Panc1 (cell line): ENCODE measurements at regions not wholly inside any gene's neighbourhood (a gene's known extent, or its start where the extent isn't known, plus 50 kb on each side); places are given as distances from the start of the nearest gene placed in this dataset.

Experiments
- ATAC-seq: fragments of 200-7000 bp; cut with Tn5 transposase; 2 replicates; pipeline ENCODE4 v1.9.1; 2020; ENCODE audit warnings: mild to moderate bottlenecking, moderate library complexity
- BruUV-seq: library from RNA; stranded (reverse); fragments of 400-500 nt; replicated peaks from 2 replicates; lab custom pipeline; 2021; lab: Mats Ljungman, UMichigan
- CTCF ChIA-PET: fragments of 300-600 bp; sonication (Branson Sonifier 250); formaldehyde crosslinking; loops from one replicate; lab custom pipeline; 2022; ENCODE audit warnings: antibody characterized with exemption; lab: Charles Lee
- POLR2A ChIA-PET: fragments of 300-600 bp; sonication (Branson Sonifier 250); formaldehyde crosslinking; loops from one replicate; lab custom pipeline; 2022; ENCODE audit warnings: antibody characterized with exemption; lab: Charles Lee
- DNase-seq: peaks from one replicate; pipeline ENCODE4 v3.0.0-alpha.2; 2010; ENCODE audit warnings: low read depth, low spot score
- H3K27ac ChIP-seq: 2 replicates; pipeline ENCODE4 v1.5.1; 2011; ENCODE audit warnings: mild to moderate bottlenecking, low read length, inconsistent platforms
- H3K27me3 ChIP-seq: fragments of 200-500 bp; sonication (Bioruptor generic); 2 replicates; pipeline ENCODE4 v1.6.0; 2014; ENCODE audit warnings: low read length, inconsistent platforms; ENCODE audit not compliant: control insufficient read depth, insufficient read depth
- H3K36me3 ChIP-seq: fragments of 200-500 bp; sonication (Bioruptor generic); 2 replicates; pipeline ENCODE4 v1.5.1; 2014; ENCODE audit warnings: inconsistent platforms, mild to moderate bottlenecking, low read length, moderate library complexity; ENCODE audit not compliant: control insufficient read depth, insufficient read depth
- H3K4me1 ChIP-seq: 2 replicates; pipeline ENCODE4 v1.5.1; 2011; ENCODE audit warnings: inconsistent platforms, mild to moderate bottlenecking, low read length, moderate library complexity; ENCODE audit not compliant: control insufficient read depth, insufficient read depth
- H3K4me3 ChIP-seq, 2 experiments: 2 replicates each; pipeline ENCODE4 v1.5.1; 2011 to 2012; ENCODE audit warnings: low read depth in 2 of 2, low read length in 2 of 2, mild to moderate bottlenecking in 2 of 2, inconsistent platforms in 1 of 2, moderate library complexity in 1 of 2
- H3K9me3 ChIP-seq: fragments of 200-500 bp; sonication (Bioruptor generic); 2 replicates; pipeline ENCODE4 v1.5.1; 2014; ENCODE audit warnings: low read depth, mild to moderate bottlenecking, inconsistent platforms, low read length, moderate library complexity; ENCODE audit not compliant: control insufficient read depth, insufficient read depth
- CTCF ChIP-seq: fragments of 450-650 bp; IDR thresholded peaks from 2 replicates; pipeline ENCODE4 v1.5.1; 2017; ENCODE audit warnings: mild to moderate bottlenecking
- POLR2AphosphoS5 ChIP-seq: IDR thresholded peaks from 2 replicates; pipeline ENCODE4 v1.6.1; 2012; ENCODE audit warnings: mild to moderate bottlenecking, low read depth, low read length, moderate library complexity
- REST ChIP-seq, 2 experiments: IDR thresholded peaks; 2 replicates each; pipeline ENCODE4 v1.6.1; 2011 to 2012; ENCODE audit warnings: low read depth in 2 of 2, control low read depth in 1 of 2, low read length in 1 of 2, mild to moderate bottlenecking in 1 of 2, moderate library complexity in 1 of 2; ENCODE audit not compliant: insufficient read depth in 1 of 2
- SIN3A ChIP-seq: IDR thresholded peaks from 2 replicates; pipeline ENCODE4 v1.6.1; 2012; ENCODE audit warnings: low read depth, mild to moderate bottlenecking, low read length, moderate library complexity, borderline replicate concordance; ENCODE audit not compliant: insufficient read depth
- TCF7L2 ChIP-seq: IDR thresholded peaks from 2 replicates; pipeline ENCODE4 v1.6.1; 2011; ENCODE audit warnings: mild to moderate bottlenecking, low read depth, low read length, inconsistent platforms
- in situ Hi-C: cut with HindIII; loops from 2 replicates; pipeline ENCODE4 v1.10.0; 2016; ENCODE audit warnings: low sequenced_read_pairs, low pct_unique_long_range_greater_than_20kb
- intact Hi-C: fragments of 100-400 bp; cut with micrococcal nuclease; formaldehyde crosslinking; loops from one replicate; pipeline ENCODE4 v1.10.0; 2022; ENCODE audit not compliant: unreplicated experiment

- Histone ChIP-seq H3K36me3 (no peaks in the 10 kb centered on the region), H3K9me3 (no peaks in the 10 kb centered on the region), H3K27ac (no peak overlapping the region), H3K4me3 (no peak overlapping the region), H3K4me1 (peaks cover under 1% of the 10 kb centered on the region), H3K27me3 (no peaks in the 10 kb centered on the region)
- in situ Hi-C loops (no loop called here), intact Hi-C loops (no loop called here)
- ChIA-PET CTCF (no interaction called here), POLR2A (no interaction called here)
- no TSS peak for BruUV-seq
- no peak for DNase-seq
- no peak for TF ChIP-seq POLR2AphosphoS5
- TF ChIP-seq REST (IDR thresholded peaks at IDR 0.05; ENCODE audit: insufficient read depth in 1 of 2, low read depth in 2 of 2, low read length in 1 of 2) = no peak
- TF ChIP-seq CTCF = no peak
- no peak for TF ChIP-seq TCF7L2
- no peak for TF ChIP-seq SIN3A
- no peak for ATAC-seq
These were observed 205.1 kb downstream of the ANKRD60 start for GRCh38 chr20:58023346-58023745.

GRCh38 chr20:58022711-58023110 lies 205.7 kb downstream of the ANKRD60 start:
- Histone ChIP-seq H3K9me3 (no peaks in the 10 kb centered on the region), H3K4me3 (no peak overlapping the region), H3K27ac (no peak overlapping the region), H3K4me1 (peaks cover 7% of the 10 kb centered on the region), H3K27me3 (no peaks in the 10 kb centered on the region), H3K36me3 (no peaks in the 10 kb centered on the region)
- intact Hi-C loops (no loop called here), in situ Hi-C loops (no loop called here)
- ATAC-seq (no peak), DNase-seq (no peak)
- ChIA-PET CTCF (no interaction called here), POLR2A (no interaction called here)
- BruUV-seq = no TSS peak
- TF ChIP-seq SIN3A = no peak
- no peak for TF ChIP-seq POLR2AphosphoS5
- TF ChIP-seq REST (IDR thresholded peaks at IDR 0.05; ENCODE audit: insufficient read depth in 1 of 2, low read depth in 2 of 2, low read length in 1 of 2) = no peak
- TF ChIP-seq TCF7L2 = no peak
- no peak for TF ChIP-seq CTCF
